ENCODE measurements at regions not wholly inside any gene's neighbourhood (a gene's known extent, or its start where the extent isn't known, plus 50 kb on each side); places are given as distances from the start of the nearest gene placed in this dataset.
A peak's percentile ranks its signal among the peaks of the same experiment; 100 is the strongest.

- in situ Hi-C loops (cut with HindIII; ENCODE audit: low pct_ligation_motif_present, low sequenced_read_pairs) = no loop called here
- no peak overlapping the region for H3K27ac ChIP-seq
- H3K36me3 ChIP-seq (replicated peaks) = no peaks in the 10 kb centered on the region
- TF ChIP-seq CTCF (IDR thresholded peaks at IDR 0.05; ENCODE audit: low read depth, low read length, missing control alignments) = no peak
- no peaks in the 10 kb centered on the region for H3K27me3 ChIP-seq (replicated peaks)
- DNase-seq = no peak
- no peak overlapping the region for H3K4me3 ChIP-seq (ENCODE audit: low read depth, low read length)
Measured at GRCh38 chr5:30608501-30608900, 585.0 kb upstream of the CDH6 start.

GRCh38 chr5:30607301-30607894, 586.1 kb upstream of the CDH6 start:
- TF ChIP-seq CTCF (IDR thresholded peaks at IDR 0.05; ENCODE audit: low read depth, low read length, missing control alignments) = no peak
- in situ Hi-C loops (cut with HindIII; ENCODE audit: low pct_ligation_motif_present, low sequenced_read_pairs) = no loop called here
- peak; percentile 16 for DNase-seq
- no peaks in the 10 kb centered on the region for H3K27me3 ChIP-seq (replicated peaks)
- no peaks in the 10 kb centered on the region for H3K36me3 ChIP-seq (replicated peaks)
- no peak overlapping the region for H3K4me3 ChIP-seq (ENCODE audit: low read depth, low read length)
- no peak overlapping the region for H3K27ac ChIP-seq

GRCh38 chr5:30605693-30606268, 587.7 kb upstream of the CDH6 start:
- no peaks in the 10 kb centered on the region for H3K27me3 ChIP-seq (replicated peaks)
- no peak overlapping the region for H3K27ac ChIP-seq
- DNase-seq = no peak
- H3K4me3 ChIP-seq (ENCODE audit: low read depth, low read length) = no peak overlapping the region
- TF ChIP-seq CTCF (IDR thresholded peaks at IDR 0.05; ENCODE audit: low read depth, low read length, missing control alignments) = no peak
- H3K36me3 ChIP-seq (replicated peaks) = no peaks in the 10 kb centered on the region
- in situ Hi-C loops (cut with HindIII; ENCODE audit: low pct_ligation_motif_present, low sequenced_read_pairs) = no loop called here

GRCh38 chr5:30604648-30605262, 588.7 kb upstream of the CDH6 start:
- TF ChIP-seq CTCF (IDR thresholded peaks at IDR 0.05; ENCODE audit: low read depth, low read length, missing control alignments) = no peak
- Histone ChIP-seq H3K27me3 (replicated peaks) (no peaks in the 10 kb centered on the region), H3K36me3 (replicated peaks) (no peaks in the 10 kb centered on the region), H3K4me3 (ENCODE audit: low read depth, low read length) (no peak overlapping the region), H3K27ac (no peak overlapping the region)
- no peak for DNase-seq
- in situ Hi-C loops (cut with HindIII; ENCODE audit: low pct_ligation_motif_present, low sequenced_read_pairs) = no loop called here

- no peaks in the 10 kb centered on the region for H3K27me3 ChIP-seq (replicated peaks)
- H3K4me3 ChIP-seq (ENCODE audit: low read depth, low read length) = no peak overlapping the region
- in situ Hi-C loops (cut with HindIII; ENCODE audit: low pct_ligation_motif_present, low sequenced_read_pairs) = no loop called here
- no peak overlapping the region for H3K27ac ChIP-seq
- TF ChIP-seq CTCF (IDR thresholded peaks at IDR 0.05; ENCODE audit: low read depth, low read length, missing control alignments) = no peak
- DNase-seq = no peak
- no peaks in the 10 kb centered on the region for H3K36me3 ChIP-seq (replicated peaks)
Measured at GRCh38 chr5:30600892-30601291, 592.6 kb upstream of the CDH6 start.

All from brain microvascular endothelial cell (primary cell).